Caco-2 (cell line): ENCODE measurements at regions not wholly inside any gene's neighbourhood (a gene's known extent, or its start where the extent isn't known, plus 50 kb on each side); places are given as distances from the start of the nearest gene placed in this dataset.
A peak's percentile ranks its signal among the peaks of the same experiment; 100 is the strongest.

Source experiments
- BruUV-seq: library from RNA; stranded (reverse); fragments of 400-500 nt; replicated peaks from 2 replicates; lab custom pipeline; 2021; lab: Mats Ljungman, UMichigan
- CTCF ChIA-PET: fragments of 300-600 bp; sonication (Branson Sonifier 250); formaldehyde crosslinking; loops from one replicate; lab custom pipeline; 2022; ENCODE audit warnings: antibody characterized with exemption; lab: Charles Lee
- POLR2A ChIA-PET: fragments of 300-600 bp; sonication (Branson Sonifier 250); formaldehyde crosslinking; loops from one replicate; lab custom pipeline; 2022; ENCODE audit warnings: antibody characterized with exemption; lab: Charles Lee
- DNase-seq, 2 experiments: peaks; one replicate each; pipeline versions ENCODE4 v3.0.0 to v3.0.0-alpha.2; 2020 to 2022
- H3K27me3 ChIP-seq: replicated peaks from 2 replicates; pipeline ENCODE4 v1.6.0; 2011; ENCODE audit warnings: low read length; ENCODE audit not compliant: control insufficient read depth, insufficient read depth
- H3K36me3 ChIP-seq: 2 replicates; pipeline ENCODE4 v1.5.1; 2011; ENCODE audit warnings: low read length; ENCODE audit not compliant: control insufficient read depth, insufficient read depth
- H3K4me1 ChIP-seq: fragments of 250-450 bp; sonication (Bioruptor Pico); 2 replicates; pipeline ENCODE4 v1.5.1; 2020; ENCODE audit warnings: mild to moderate bottlenecking
- H3K4me3 ChIP-seq: 2 replicates; pipeline ENCODE4 v1.5.1; 2011; ENCODE audit warnings: low read depth, mild to moderate bottlenecking, control low read depth, low read length
- H3K9me3 ChIP-seq: fragments of 250-450 bp; sonication (Bioruptor Pico); 2 replicates; pipeline ENCODE4 v1.5.1; 2020; ENCODE audit warnings: mild to moderate bottlenecking, moderate library complexity
- H3K27ac Mint-ChIP-seq: one replicate; pipeline ENCODE4 v1.8.0; 2022; ENCODE audit warnings: mixed read lengths; ENCODE audit not compliant: unreplicated experiment
- H3K27me3 Mint-ChIP-seq: one replicate; pipeline ENCODE4 v1.8.0; 2022; ENCODE audit warnings: mixed read lengths; ENCODE audit not compliant: insufficient read depth, unreplicated experiment
- H3K36me3 Mint-ChIP-seq: one replicate; pipeline ENCODE4 v1.8.0; 2022; ENCODE audit warnings: mild to moderate bottlenecking, mixed read lengths; ENCODE audit not compliant: insufficient read depth, unreplicated experiment
- H3K4me1 Mint-ChIP-seq: one replicate; pipeline ENCODE4 v1.8.0; 2022; ENCODE audit warnings: low read depth, mixed read lengths; ENCODE audit not compliant: unreplicated experiment
- H3K4me3 Mint-ChIP-seq: one replicate; pipeline ENCODE4 v1.8.0; 2022; ENCODE audit warnings: mild to moderate bottlenecking, moderate library complexity, mixed read lengths; ENCODE audit not compliant: unreplicated experiment
- H3K9me3 Mint-ChIP-seq: one replicate; pipeline ENCODE4 v1.8.0; 2022; ENCODE audit warnings: mixed read lengths; ENCODE audit not compliant: unreplicated experiment
- intact Hi-C: fragments of 100-400 bp; cut with micrococcal nuclease; formaldehyde crosslinking; loops from one replicate; pipeline ENCODE4 v1.10.0; 2022; ENCODE audit not compliant: unreplicated experiment
- TF ChIP-seq, protein P1 (sequence below), 2 experiments: fragments of 200-600 bp in 1 of 2; IDR thresholded peaks; 1 replicate in 1 of 2; 2 replicates in 1 of 2; pipeline versions ENCODE4 v1.5.1 to v1.8.0; 2011 to 2022; ENCODE audit warnings: antibody characterized with exemption in 1 of 2, control low read depth in 1 of 2, inconsistent platforms in 1 of 2, low read depth in 1 of 2, low read length in 1 of 2, mild to moderate bottlenecking in 1 of 2, moderate library complexity in 1 of 2; ENCODE audit not compliant: insufficient read depth in 1 of 2, severe bottlenecking in 1 of 2, unreplicated experiment in 1 of 2

DNA sequence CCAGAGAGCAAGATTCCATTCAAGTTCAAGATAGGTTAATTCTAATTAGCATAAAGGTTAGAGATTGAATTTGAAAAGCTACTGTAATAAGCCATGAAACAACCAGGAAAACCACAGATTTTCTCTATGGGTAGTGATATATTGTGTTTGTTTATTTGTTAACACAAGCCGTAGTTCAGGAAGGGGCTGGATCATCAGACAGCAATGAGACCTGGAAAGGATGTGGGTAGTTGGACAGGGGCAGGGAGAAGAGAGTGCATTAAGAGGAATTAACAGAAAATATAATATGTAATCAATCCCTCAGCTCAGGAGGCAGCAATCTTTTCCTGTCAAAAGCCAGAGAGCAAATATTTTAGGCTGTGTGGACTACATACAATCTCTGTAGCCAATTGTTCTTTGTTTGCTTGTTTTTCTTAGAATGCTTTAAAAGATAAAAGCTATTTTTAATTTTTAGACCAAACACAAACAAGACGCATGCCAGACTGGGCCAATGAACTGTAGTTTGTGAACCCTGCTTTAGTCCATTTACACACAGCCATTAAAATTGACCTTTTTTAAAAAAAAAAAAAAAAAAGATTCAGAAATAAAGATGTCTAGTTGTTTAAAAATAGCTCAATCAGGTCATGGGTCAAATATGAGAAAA is 398.7 kb upstream of the MARCKS start:
- ChIA-PET CTCF (no interaction called here), POLR2A (no interaction called here)
- no TSS peak for BruUV-seq
- no peaks in the 10 kb centered on the region for H3K9me3 ChIP-seq
- no peaks in the 10 kb centered on the region for H3K4me1 Mint-ChIP-seq
- no peaks in the 10 kb centered on the region for H3K36me3 ChIP-seq
- TF ChIP-seq, protein P1, sequence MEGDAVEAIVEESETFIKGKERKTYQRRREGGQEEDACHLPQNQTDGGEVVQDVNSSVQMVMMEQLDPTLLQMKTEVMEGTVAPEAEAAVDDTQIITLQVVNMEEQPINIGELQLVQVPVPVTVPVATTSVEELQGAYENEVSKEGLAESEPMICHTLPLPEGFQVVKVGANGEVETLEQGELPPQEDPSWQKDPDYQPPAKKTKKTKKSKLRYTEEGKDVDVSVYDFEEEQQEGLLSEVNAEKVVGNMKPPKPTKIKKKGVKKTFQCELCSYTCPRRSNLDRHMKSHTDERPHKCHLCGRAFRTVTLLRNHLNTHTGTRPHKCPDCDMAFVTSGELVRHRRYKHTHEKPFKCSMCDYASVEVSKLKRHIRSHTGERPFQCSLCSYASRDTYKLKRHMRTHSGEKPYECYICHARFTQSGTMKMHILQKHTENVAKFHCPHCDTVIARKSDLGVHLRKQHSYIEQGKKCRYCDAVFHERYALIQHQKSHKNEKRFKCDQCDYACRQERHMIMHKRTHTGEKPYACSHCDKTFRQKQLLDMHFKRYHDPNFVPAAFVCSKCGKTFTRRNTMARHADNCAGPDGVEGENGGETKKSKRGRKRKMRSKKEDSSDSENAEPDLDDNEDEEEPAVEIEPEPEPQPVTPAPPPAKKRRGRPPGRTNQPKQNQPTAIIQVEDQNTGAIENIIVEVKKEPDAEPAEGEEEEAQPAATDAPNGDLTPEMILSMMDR (IDR thresholded peaks at IDR 0.05; ENCODE audit: insufficient read depth in 1 of 2, low read depth in 1 of 2, low read length in 1 of 2, severe bottlenecking in 1 of 2, unreplicated experiment in 1 of 2) = no peak
- peaks cover 5% of the 10 kb centered on the region for H3K36me3 Mint-ChIP-seq
- 0 out of 2 replicates have a peak, but pooled peaks cover 3% of the 10 kb centered on the region for H3K4me1 ChIP-seq
- H3K4me3 ChIP-seq = no peak overlapping the region
- DNase-seq = no peak
- intact Hi-C loops = no loop called here
- no peaks in the 10 kb centered on the region for H3K27me3 ChIP-seq
- no peaks in the 10 kb centered on the region for H3K27me3 Mint-ChIP-seq
- H3K9me3 Mint-ChIP-seq = no peaks in the 10 kb centered on the region
- no peak overlapping the region for H3K4me3 Mint-ChIP-seq
- no peak overlapping the region for H3K27ac Mint-ChIP-seq

DNA sequence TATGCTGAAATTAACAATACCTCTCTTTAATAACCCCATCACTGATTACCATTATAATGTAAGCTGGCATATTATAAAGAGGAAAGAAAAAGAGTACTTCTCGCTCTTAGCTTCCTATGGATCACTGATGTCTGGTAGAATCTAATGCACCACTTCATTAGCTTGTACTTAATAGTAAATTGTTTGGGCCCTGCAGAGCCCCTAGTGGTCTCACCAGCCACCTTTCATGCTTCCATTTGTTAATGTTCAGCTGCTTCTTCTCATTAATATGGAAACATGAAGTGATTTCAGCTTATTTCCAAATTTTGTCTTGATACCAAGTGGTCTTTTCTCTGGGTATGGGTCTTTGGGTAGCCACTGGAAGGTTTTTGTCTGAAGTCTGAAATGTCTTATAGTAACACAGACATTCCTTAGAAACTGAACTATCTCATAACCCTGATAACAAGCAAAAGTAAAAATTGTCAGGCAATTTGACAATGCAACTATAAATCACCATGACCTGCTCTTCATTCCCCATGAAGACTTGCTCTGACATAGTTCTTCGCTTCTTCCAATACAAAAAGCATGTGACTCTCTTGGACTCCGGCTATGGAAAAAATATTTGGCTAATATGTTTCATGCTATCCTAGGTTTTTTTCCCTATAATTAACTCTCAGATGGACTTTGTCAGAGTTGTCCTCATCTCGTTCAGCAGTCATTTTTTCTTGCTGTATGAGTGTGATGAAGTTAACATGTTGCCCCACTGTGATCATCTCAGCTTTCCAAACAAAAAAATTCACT is 395.8 kb upstream of the MARCKS start:
- H3K4me3 Mint-ChIP-seq = no peak overlapping the region
- 0 out of 2 replicates have a peak, but pooled peaks cover 3% of the 10 kb centered on the region for H3K4me1 ChIP-seq
- no peaks in the 10 kb centered on the region for H3K36me3 ChIP-seq
- H3K27ac Mint-ChIP-seq = no peak overlapping the region
- TF ChIP-seq, protein P1 (IDR thresholded peaks at IDR 0.05; ENCODE audit: insufficient read depth in 1 of 2, low read depth in 1 of 2, low read length in 1 of 2, severe bottlenecking in 1 of 2, unreplicated experiment in 1 of 2) = peak in 1 of 2 experiments; percentile 42
- H3K9me3 Mint-ChIP-seq = no peaks in the 10 kb centered on the region
- no TSS peak for BruUV-seq
- peak in 1 of 2 experiments; percentile 2 for DNase-seq
- no peaks in the 10 kb centered on the region for H3K27me3 Mint-ChIP-seq
- CTCF ChIA-PET = interaction anchor here (1.1 to 1.4 kb wide), 3 partner anchors 9 to 418 kb away, joined by 3 to 6 read pairs (median 4); no protein-coding TSS in a partner anchor
- H3K4me3 ChIP-seq = no peak overlapping the region
- POLR2A ChIA-PET = no interaction called here
- H3K27me3 ChIP-seq = no peaks in the 10 kb centered on the region
- peaks cover 8% of the 10 kb centered on the region for H3K4me1 Mint-ChIP-seq
- H3K36me3 Mint-ChIP-seq = no peaks in the 10 kb centered on the region
- intact Hi-C loops = loop anchor here (1.0 kb wide), 1 partner anchor 155 kb away; no protein-coding TSS in a partner anchor
- no peaks in the 10 kb centered on the region for H3K9me3 ChIP-seq

DNA sequence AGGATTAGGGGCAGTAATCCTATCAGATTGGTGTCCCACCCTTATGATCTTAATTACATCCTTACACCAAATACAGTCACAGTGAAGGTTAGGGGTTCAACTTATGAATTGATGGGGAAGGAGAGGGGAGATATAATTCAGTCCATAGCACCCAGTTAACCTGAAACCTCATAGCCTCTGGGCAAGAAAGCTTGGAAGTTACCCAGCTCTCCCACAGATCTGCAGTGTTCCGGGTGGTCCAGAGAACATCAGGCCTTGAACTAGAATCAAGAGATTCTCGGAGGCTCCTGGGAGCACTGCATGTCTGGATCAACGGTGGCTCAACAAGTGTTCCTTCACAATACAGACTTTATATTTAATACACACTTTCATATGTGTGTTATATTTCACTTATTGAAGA is 392.6 kb upstream of the MARCKS start:
- Histone ChIP-seq H3K36me3 (no peaks in the 10 kb centered on the region), H3K4me1 (0 out of 2 replicates have a peak, but pooled peaks cover 3% of the 10 kb centered on the region), H3K4me3 (no peak overlapping the region), H3K27me3 (no peaks in the 10 kb centered on the region), H3K9me3 (no peaks in the 10 kb centered on the region)
- TF ChIP-seq, protein P1 (IDR thresholded peaks at IDR 0.05; ENCODE audit: insufficient read depth in 1 of 2, low read depth in 1 of 2, low read length in 1 of 2, severe bottlenecking in 1 of 2, unreplicated experiment in 1 of 2) = no peak
- Mint-ChIP-seq H3K4me3 (no peak overlapping the region), H3K9me3 (no peaks in the 10 kb centered on the region), H3K36me3 (no peaks in the 10 kb centered on the region), H3K27ac (peak overlapping the region; percentile 61), H3K27me3 (no peaks in the 10 kb centered on the region), H3K4me1 (peaks cover 8% of the 10 kb centered on the region)
- intact Hi-C loops = no loop called here
- POLR2A ChIA-PET = no interaction called here
- BruUV-seq = no TSS peak
- DNase-seq = no peak
- CTCF ChIA-PET = no interaction called here
